ENCODE measurements at regions not wholly inside any gene's neighbourhood (a gene's known extent, or its start where the extent isn't known, plus 50 kb on each side); places are given as distances from the start of the nearest gene placed in this dataset.

GRCh38 chr1:219518168-219518906 is 94.6 kb downstream of the ZC3H11B start:
- no peak for DNase-seq (ENCODE audit: low read depth in 1 of 2, low spot score in 1 of 2)
- in situ Hi-C loops (cut with HindIII; ENCODE audit: low pct_unique_long_range_greater_than_20kb, low sequenced_read_pairs): no loop called here
- no peak for TF ChIP-seq JUND (IDR thresholded peaks at IDR 0.05; ENCODE audit: low read depth)

GRCh38 chr1:219517031-219517430 is 95.9 kb downstream of the ZC3H11B start:
- DNase-seq (ENCODE audit: low read depth in 1 of 2, low spot score in 1 of 2): peak in 1 of 2 experiments; percentile 79
- in situ Hi-C loops (cut with HindIII; ENCODE audit: low pct_unique_long_range_greater_than_20kb, low sequenced_read_pairs): no loop called here

GRCh38 chr1:219514728-219515127 is 98.2 kb downstream of the ZC3H11B start:
- peak in 1 of 2 experiments; percentile 59 for DNase-seq (ENCODE audit: low read depth in 1 of 2, low spot score in 1 of 2)
- in situ Hi-C loops (cut with HindIII; ENCODE audit: low pct_unique_long_range_greater_than_20kb, low sequenced_read_pairs): no loop called here
- no peak for TF ChIP-seq JUND (IDR thresholded peaks at IDR 0.05; ENCODE audit: low read depth)

More at GRCh38 chr1:219517031-219517430, 95.9 kb downstream of the ZC3H11B start:
- TF ChIP-seq JUND (IDR thresholded peaks at IDR 0.05; ENCODE audit: low read depth): no peak

GRCh38 chr1:219507437-219507836 is 105.5 kb downstream of the ZC3H11B start:
- DNase-seq (ENCODE audit: low read depth in 1 of 2, low spot score in 1 of 2): no peak
- in situ Hi-C loops (cut with HindIII; ENCODE audit: low pct_unique_long_range_greater_than_20kb, low sequenced_read_pairs): no loop called here
- no peak for TF ChIP-seq JUND (IDR thresholded peaks at IDR 0.05; ENCODE audit: low read depth)

- no peak for TF ChIP-seq JUND (IDR thresholded peaks at IDR 0.05; ENCODE audit: low read depth)
- no peak for DNase-seq (ENCODE audit: low read depth in 1 of 2, low spot score in 1 of 2)
- in situ Hi-C loops (cut with HindIII; ENCODE audit: low pct_unique_long_range_greater_than_20kb, low sequenced_read_pairs): no loop called here
Measured at GRCh38 chr1:219506936-219507335, 106.0 kb downstream of the ZC3H11B start.

GRCh38 chr1:219506473-219506899 is 106.4 kb downstream of the ZC3H11B start:
- no peak for DNase-seq (ENCODE audit: low read depth in 1 of 2, low spot score in 1 of 2)
- in situ Hi-C loops (cut with HindIII; ENCODE audit: low pct_unique_long_range_greater_than_20kb, low sequenced_read_pairs): no loop called here
- no peak for TF ChIP-seq JUND (IDR thresholded peaks at IDR 0.05; ENCODE audit: low read depth)

- TF ChIP-seq JUND (IDR thresholded peaks at IDR 0.05; ENCODE audit: low read depth): no peak
- DNase-seq (ENCODE audit: low read depth in 1 of 2, low spot score in 1 of 2): no peak
- in situ Hi-C loops (cut with HindIII; ENCODE audit: low pct_unique_long_range_greater_than_20kb, low sequenced_read_pairs): no loop called here
Measured at GRCh38 chr1:219505886-219506285, 107.0 kb downstream of the ZC3H11B start.

- no peak for TF ChIP-seq JUND (IDR thresholded peaks at IDR 0.05; ENCODE audit: low read depth)
- in situ Hi-C loops (cut with HindIII; ENCODE audit: low pct_unique_long_range_greater_than_20kb, low sequenced_read_pairs): no loop called here
- DNase-seq (ENCODE audit: low read depth in 1 of 2, low spot score in 1 of 2): no peak
Measured at GRCh38 chr1:219503604-219504003, 109.3 kb downstream of the ZC3H11B start.

GRCh38 chr1:219500327-219500897 is 112.5 kb downstream of the ZC3H11B start:
- in situ Hi-C loops (cut with HindIII; ENCODE audit: low pct_unique_long_range_greater_than_20kb, low sequenced_read_pairs): no loop called here
- no peak for TF ChIP-seq JUND (IDR thresholded peaks at IDR 0.05; ENCODE audit: low read depth)
- DNase-seq (ENCODE audit: low read depth in 1 of 2, low spot score in 1 of 2): no peak

- in situ Hi-C loops (cut with HindIII; ENCODE audit: low pct_unique_long_range_greater_than_20kb, low sequenced_read_pairs): no loop called here
- no peak for TF ChIP-seq JUND (IDR thresholded peaks at IDR 0.05; ENCODE audit: low read depth)
- no peak for DNase-seq (ENCODE audit: low read depth in 1 of 2, low spot score in 1 of 2)
Measured at GRCh38 chr1:219498666-219499065, 114.2 kb downstream of the ZC3H11B start.

- in situ Hi-C loops (cut with HindIII; ENCODE audit: low pct_unique_long_range_greater_than_20kb, low sequenced_read_pairs): no loop called here
- DNase-seq (ENCODE audit: low read depth in 1 of 2, low spot score in 1 of 2): no peak
- TF ChIP-seq JUND (IDR thresholded peaks at IDR 0.05; ENCODE audit: low read depth): no peak
Measured at GRCh38 chr1:219495737-219496408, 117.0 kb downstream of the ZC3H11B start.

- in situ Hi-C loops (cut with HindIII; ENCODE audit: low pct_unique_long_range_greater_than_20kb, low sequenced_read_pairs): no loop called here
- no peak for TF ChIP-seq JUND (IDR thresholded peaks at IDR 0.05; ENCODE audit: low read depth)
- no peak for DNase-seq (ENCODE audit: low read depth in 1 of 2, low spot score in 1 of 2)
Measured at GRCh38 chr1:219492717-219493116, 120.2 kb downstream of the ZC3H11B start.

GRCh38 chr1:219490566-219490965 is 122.3 kb downstream of the ZC3H11B start:
- TF ChIP-seq JUND (IDR thresholded peaks at IDR 0.05; ENCODE audit: low read depth): no peak
- no peak for DNase-seq (ENCODE audit: low read depth in 1 of 2, low spot score in 1 of 2)
- in situ Hi-C loops (cut with HindIII; ENCODE audit: low pct_unique_long_range_greater_than_20kb, low sequenced_read_pairs): no loop called here
